ENCODE measurements at regions not wholly inside any gene's neighbourhood (a gene's known extent, or its start where the extent isn't known, plus 50 kb on each side); places are given as distances from the start of the nearest gene placed in this dataset.

DNA sequence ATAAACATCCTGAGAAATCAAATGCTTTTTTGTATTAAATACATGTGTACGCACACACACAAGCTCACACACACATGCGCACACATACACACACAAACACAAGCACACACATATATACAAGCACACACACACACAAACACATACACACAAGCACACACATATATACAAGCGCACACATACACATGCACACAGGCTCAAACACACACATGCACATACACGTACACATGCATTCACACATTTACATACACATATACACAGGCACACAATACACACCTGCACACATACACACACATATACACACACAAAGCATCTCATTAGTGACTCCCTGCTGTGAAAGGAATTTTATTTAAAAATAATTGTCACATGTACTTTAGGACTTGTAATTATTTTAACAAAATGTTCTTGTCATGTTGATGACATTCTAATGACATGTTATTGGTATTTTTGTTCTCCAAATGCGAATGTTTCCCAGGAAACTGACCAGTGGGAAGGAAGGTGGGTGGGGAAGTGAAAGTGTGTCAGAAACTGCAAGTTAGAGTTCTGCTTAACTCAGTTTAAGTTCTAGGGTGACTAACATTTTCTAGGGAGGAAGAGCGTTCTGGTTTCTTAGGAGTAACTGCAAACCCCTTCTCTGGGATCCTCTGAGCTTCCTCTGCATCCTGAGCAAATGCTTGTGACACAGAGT, 113.9 kb upstream of the ZNF217 start:
- no peak for TF ChIP-seq EZH2 (IDR thresholded peaks at IDR 0.05)
- no peak for TF ChIP-seq POLR2AphosphoS5 (IDR thresholded peaks at IDR 0.05; ENCODE audit: borderline replicate concordance, low read depth, low read length)

Data from SK-N-MC (cell line).